Duodenal mucosa (tissue), 2 donors: ENCODE measurements at regions not wholly inside any gene's neighbourhood (a gene's known extent, or its start where the extent isn't known, plus 50 kb on each side); places are given as distances from the start of the nearest gene placed in this dataset.

Experiments used
- H3K27ac ChIP-seq: one replicate; pipeline ENCODE4 v1.7.0; 2013; ENCODE audit warnings: low read depth, low read length
- H3K27me3 ChIP-seq, 2 donors: one replicate each; pipeline ENCODE4 v1.7.0; 2013; ENCODE audit warnings: low read length in 2 of 2, control low read depth in 1 of 2; ENCODE audit not compliant: insufficient read depth in 2 of 2, control insufficient read depth in 1 of 2
- H3K36me3 ChIP-seq, 2 donors: one replicate each; pipeline ENCODE4 v1.7.0; 2013; ENCODE audit warnings: low read length in 2 of 2, control low read depth in 1 of 2; ENCODE audit not compliant: insufficient read depth in 2 of 2, control insufficient read depth in 1 of 2
- H3K4me1 ChIP-seq, 2 donors: one replicate each; pipeline ENCODE4 v1.7.0; 2013; ENCODE audit warnings: low read length in 2 of 2, control low read depth in 1 of 2; ENCODE audit not compliant: insufficient read depth in 2 of 2, control insufficient read depth in 1 of 2
- H3K4me3 ChIP-seq, 2 donors: one replicate each; pipeline ENCODE4 v1.7.0; 2013; ENCODE audit warnings: low read length in 2 of 2, low read depth in 1 of 2
- H3K9ac ChIP-seq, 2 donors: one replicate each; pipeline ENCODE4 v1.7.0; 2013; ENCODE audit warnings: low read length in 2 of 2, low read depth in 1 of 2
- H3K9me3 ChIP-seq, 2 donors: one replicate each; pipeline ENCODE4 v1.7.0; 2013; ENCODE audit warnings: low read length in 2 of 2, control low read depth in 1 of 2; ENCODE audit not compliant: control insufficient read depth in 1 of 2

GRCh38 chr20:56981301-56981700 is 285.1 kb downstream of the BMP7 start:
- no peaks in the 10 kb centered on the region for H3K36me3 ChIP-seq
- H3K4me3 ChIP-seq, result no peak overlapping the region
- H3K4me1 ChIP-seq, result no peaks in the 10 kb centered on the region
- no peaks in the 10 kb centered on the region for H3K9me3 ChIP-seq
- H3K27ac ChIP-seq, result no peak overlapping the region
- no peak overlapping the region for H3K9ac ChIP-seq
- H3K27me3 ChIP-seq, result no peaks in the 10 kb centered on the region

- Histone ChIP-seq H3K4me3 (no peak overlapping the region), H3K9me3 (no peaks in the 10 kb centered on the region), H3K27me3 (no peaks in the 10 kb centered on the region), H3K27ac (no peak overlapping the region), H3K36me3 (no peaks in the 10 kb centered on the region), H3K9ac (no peak overlapping the region), H3K4me1 (no peaks in the 10 kb centered on the region)
Measured at GRCh38 chr20:56983813-56984212, 282.6 kb downstream of the BMP7 start.

GRCh38 chr20:56985066-56985685 is 281.3 kb downstream of the BMP7 start:
- no peaks in the 10 kb centered on the region for H3K36me3 ChIP-seq
- H3K4me3 ChIP-seq, result no peak overlapping the region
- H3K9me3 ChIP-seq, result no peaks in the 10 kb centered on the region
- no peak overlapping the region for H3K27ac ChIP-seq
- H3K27me3 ChIP-seq, result no peaks in the 10 kb centered on the region
- no peak overlapping the region for H3K9ac ChIP-seq
- H3K4me1 ChIP-seq, result no peaks in the 10 kb centered on the region

GRCh38 chr20:56986476-56986875 is 280.0 kb downstream of the BMP7 start:
- no peaks in the 10 kb centered on the region for H3K36me3 ChIP-seq
- no peak overlapping the region for H3K27ac ChIP-seq
- no peaks in the 10 kb centered on the region for H3K27me3 ChIP-seq
- H3K9me3 ChIP-seq, result no peaks in the 10 kb centered on the region
- no peaks in the 10 kb centered on the region for H3K4me1 ChIP-seq
- no peak overlapping the region for H3K4me3 ChIP-seq
- no peak overlapping the region for H3K9ac ChIP-seq

GRCh38 chr20:56986931-56987720 is 279.3 kb downstream of the BMP7 start:
- Histone ChIP-seq H3K27me3 (no peaks in the 10 kb centered on the region), H3K36me3 (no peaks in the 10 kb centered on the region), H3K27ac (no peak overlapping the region), H3K4me1 (no peaks in the 10 kb centered on the region), H3K9me3 (no peaks in the 10 kb centered on the region), H3K9ac (no peak overlapping the region), H3K4me3 (no peak overlapping the region)

- Histone ChIP-seq H3K9ac (no peak overlapping the region), H3K36me3 (no peaks in the 10 kb centered on the region), H3K4me3 (no peak overlapping the region), H3K27ac (no peak overlapping the region), H3K27me3 (no peaks in the 10 kb centered on the region), H3K9me3 (no peaks in the 10 kb centered on the region), H3K4me1 (no peaks in the 10 kb centered on the region)
Measured at GRCh38 chr20:56987986-56988385, 278.5 kb downstream of the BMP7 start.

GRCh38 chr20:56988446-56988845 is 278.0 kb downstream of the BMP7 start:
- Histone ChIP-seq H3K27ac (no peak overlapping the region), H3K36me3 (no peaks in the 10 kb centered on the region), H3K4me1 (no peaks in the 10 kb centered on the region), H3K9me3 (no peaks in the 10 kb centered on the region), H3K27me3 (no peaks in the 10 kb centered on the region), H3K4me3 (no peak overlapping the region), H3K9ac (no peak overlapping the region)

GRCh38 chr20:56989516-56989915 is 276.9 kb downstream of the BMP7 start:
- no peak overlapping the region for H3K27ac ChIP-seq
- H3K9me3 ChIP-seq, result no peaks in the 10 kb centered on the region
- no peak overlapping the region for H3K4me3 ChIP-seq
- no peaks in the 10 kb centered on the region for H3K27me3 ChIP-seq
- H3K4me1 ChIP-seq, result no peaks in the 10 kb centered on the region
- H3K36me3 ChIP-seq, result no peaks in the 10 kb centered on the region
- no peak overlapping the region for H3K9ac ChIP-seq

- Histone ChIP-seq H3K27me3 (no peaks in the 10 kb centered on the region), H3K27ac (no peak overlapping the region), H3K9ac (no peak overlapping the region), H3K36me3 (no peaks in the 10 kb centered on the region), H3K4me3 (no peak overlapping the region), H3K4me1 (no peaks in the 10 kb centered on the region), H3K9me3 (peaks cover 0 to under 1% of the 10 kb centered on the region in 2 donors)
Measured at GRCh38 chr20:56993020-56993559, 273.4 kb downstream of the BMP7 start.

GRCh38 chr20:56994006-56994405 is 272.4 kb downstream of the BMP7 start:
- Histone ChIP-seq H3K27ac (no peak overlapping the region), H3K4me1 (no peaks in the 10 kb centered on the region), H3K27me3 (no peaks in the 10 kb centered on the region), H3K9ac (no peak overlapping the region), H3K36me3 (no peaks in the 10 kb centered on the region), H3K4me3 (no peak overlapping the region), H3K9me3 (peaks cover 4 to 10% of the 10 kb centered on the region in 2 donors)
